ENCODE measurements at regions not wholly inside any gene's neighbourhood (a gene's known extent, or its start where the extent isn't known, plus 50 kb on each side); places are given as distances from the start of the nearest gene placed in this dataset.

DNA sequence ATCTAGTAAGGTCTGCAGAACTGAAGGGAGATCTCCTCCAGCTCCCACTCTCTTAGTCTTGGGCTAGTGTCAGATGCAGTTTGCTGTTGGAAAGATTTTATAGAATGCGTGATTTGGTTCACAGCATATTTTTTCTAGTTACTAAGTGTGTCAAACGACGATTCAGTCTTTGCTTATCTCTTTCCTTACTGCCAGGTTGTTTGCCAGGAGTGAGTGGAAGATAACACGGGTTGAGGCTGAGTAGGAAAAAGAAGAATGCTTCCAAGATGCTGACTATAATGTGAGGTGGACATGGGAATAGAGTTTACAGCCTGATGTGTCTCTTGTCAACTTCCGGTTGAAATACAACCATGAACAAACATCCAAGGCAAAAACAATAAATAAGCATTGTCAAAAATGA lies 141.4 kb downstream of the GDAP2 start:
- no peak for TF ChIP-seq ZNF146 (CRISPR knock-in tag; IDR thresholded peaks at IDR 0.05; ENCODE audit: unreplicated experiment)
- no peak for TF ChIP-seq ZBTB1 (CRISPR knock-in tag; IDR thresholded peaks at IDR 0.05; ENCODE audit: borderline replicate concordance, low read depth)
- no peak for TF ChIP-seq NRF1 (conservative IDR thresholded peaks at IDR 0.05 in 1 of 2, IDR thresholded peaks at IDR 0.05 in 1 of 2)
- TF ChIP-seq FOXA3 (CRISPR knock-in tag; conservative IDR thresholded peaks at IDR 0.05 in 1 of 2, IDR thresholded peaks at IDR 0.05 in 1 of 2) = no peak
- TF ChIP-seq, protein P1, sequence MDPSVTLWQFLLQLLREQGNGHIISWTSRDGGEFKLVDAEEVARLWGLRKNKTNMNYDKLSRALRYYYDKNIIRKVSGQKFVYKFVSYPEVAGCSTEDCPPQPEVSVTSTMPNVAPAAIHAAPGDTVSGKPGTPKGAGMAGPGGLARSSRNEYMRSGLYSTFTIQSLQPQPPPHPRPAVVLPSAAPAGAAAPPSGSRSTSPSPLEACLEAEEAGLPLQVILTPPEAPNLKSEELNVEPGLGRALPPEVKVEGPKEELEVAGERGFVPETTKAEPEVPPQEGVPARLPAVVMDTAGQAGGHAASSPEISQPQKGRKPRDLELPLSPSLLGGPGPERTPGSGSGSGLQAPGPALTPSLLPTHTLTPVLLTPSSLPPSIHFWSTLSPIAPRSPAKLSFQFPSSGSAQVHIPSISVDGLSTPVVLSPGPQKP (CRISPR knock-in tag; IDR thresholded peaks at IDR 0.05) = no peak
- no peak for TF ChIP-seq RB1 (IDR thresholded peaks at IDR 0.05; ENCODE audit: low read depth)
- TF ChIP-seq, protein P2, sequence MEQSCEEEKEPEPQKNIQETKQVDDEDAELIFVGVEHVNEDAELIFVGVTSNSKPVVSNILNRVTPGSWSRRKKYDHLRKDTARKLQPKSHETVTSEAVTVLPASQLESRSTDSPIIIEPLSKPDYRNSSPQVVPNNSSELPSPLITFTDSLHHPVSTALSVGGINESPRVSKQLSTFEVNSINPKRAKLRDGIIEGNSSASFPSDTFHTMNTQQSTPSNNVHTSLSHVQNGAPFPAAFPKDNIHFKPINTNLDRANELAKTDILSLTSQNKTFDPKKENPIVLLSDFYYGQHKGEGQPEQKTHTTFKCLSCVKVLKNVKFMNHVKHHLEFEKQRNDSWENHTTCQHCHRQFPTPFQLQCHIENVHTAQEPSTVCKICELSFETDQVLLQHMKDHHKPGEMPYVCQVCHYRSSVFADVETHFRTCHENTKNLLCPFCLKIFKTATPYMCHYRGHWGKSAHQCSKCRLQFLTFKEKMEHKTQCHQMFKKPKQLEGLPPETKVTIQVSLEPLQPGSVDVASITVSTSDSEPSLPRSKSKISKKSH (CRISPR knock-in tag; IDR thresholded peaks at IDR 0.05) = no peak
- TF ChIP-seq L3MBTL2 (IDR thresholded peaks at IDR 0.05) = no peak
- no peak for TF ChIP-seq JUN (IDR thresholded peaks at IDR 0.05; ENCODE audit: borderline replicate concordance, low read depth, low read length)
- TF ChIP-seq JUN (CRISPR knock-in tag; IDR thresholded peaks at IDR 0.05; ENCODE audit: borderline replicate concordance) = no peak
- TF ChIP-seq JUND (IDR thresholded peaks at IDR 0.05; ENCODE audit: borderline replicate concordance, low read depth, low read length) = no peak
- TF ChIP-seq JUND (tag; IDR thresholded peaks at IDR 0.05; ENCODE audit: borderline replicate concordance, low read depth, low read length) = no peak
